ENCODE measurements at regions not wholly inside any gene's neighbourhood (a gene's known extent, or its start where the extent isn't known, plus 50 kb on each side); places are given as distances from the start of the nearest gene placed in this dataset.

DNA sequence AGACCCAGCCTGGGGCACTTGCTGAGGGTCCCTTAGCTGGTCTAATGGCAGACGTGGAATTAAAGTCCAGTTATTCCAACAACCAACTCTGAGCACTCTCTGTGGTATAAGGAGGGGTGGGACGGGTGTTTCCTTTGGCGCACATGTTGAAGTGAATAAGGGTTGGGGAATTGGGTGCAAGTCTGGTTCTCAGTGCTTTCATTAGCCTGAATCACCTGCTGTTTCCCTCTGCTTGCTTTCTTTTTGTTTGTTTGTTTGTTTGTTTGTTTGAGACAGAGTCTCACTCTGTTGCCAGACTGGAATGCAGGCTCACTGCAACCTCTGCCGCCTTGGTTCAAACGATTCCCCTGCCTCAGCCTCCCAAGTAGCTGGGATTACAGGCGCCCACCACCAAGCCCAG lies 110.1 kb downstream of the TNFAIP3 start:
- Histone ChIP-seq H3K4me2 (no peak overlapping the region), H3K4me1 (no peaks in the 10 kb centered on the region), H3K9me3 (no peaks in the 10 kb centered on the region), H3K27ac (no peak overlapping the region), H3K4me3 (no peak overlapping the region)
- ChIA-PET POLR2A (no interaction called here), CTCF (interaction anchor here (0.6 kb wide), 1 partner anchor 269 kb away, joined by 3 read pairs; no protein-coding TSS in a partner anchor)
- WGBS (ENCODE audit: missing lambda C conversion rate): 67% methylated on average over 5 of the region's 6 CpGs
- FAIRE-seq: no peak
- no peak for TF ChIP-seq JUNB (IDR thresholded peaks at IDR 0.05)
- no peak for TF ChIP-seq CBX2 (IDR thresholded peaks at IDR 0.05; ENCODE audit: borderline replicate concordance, low read depth)
- TF ChIP-seq ESRRA (IDR thresholded peaks at IDR 0.05; ENCODE audit: borderline replicate concordance, low read length): no peak
- TF ChIP-seq, protein P1, sequence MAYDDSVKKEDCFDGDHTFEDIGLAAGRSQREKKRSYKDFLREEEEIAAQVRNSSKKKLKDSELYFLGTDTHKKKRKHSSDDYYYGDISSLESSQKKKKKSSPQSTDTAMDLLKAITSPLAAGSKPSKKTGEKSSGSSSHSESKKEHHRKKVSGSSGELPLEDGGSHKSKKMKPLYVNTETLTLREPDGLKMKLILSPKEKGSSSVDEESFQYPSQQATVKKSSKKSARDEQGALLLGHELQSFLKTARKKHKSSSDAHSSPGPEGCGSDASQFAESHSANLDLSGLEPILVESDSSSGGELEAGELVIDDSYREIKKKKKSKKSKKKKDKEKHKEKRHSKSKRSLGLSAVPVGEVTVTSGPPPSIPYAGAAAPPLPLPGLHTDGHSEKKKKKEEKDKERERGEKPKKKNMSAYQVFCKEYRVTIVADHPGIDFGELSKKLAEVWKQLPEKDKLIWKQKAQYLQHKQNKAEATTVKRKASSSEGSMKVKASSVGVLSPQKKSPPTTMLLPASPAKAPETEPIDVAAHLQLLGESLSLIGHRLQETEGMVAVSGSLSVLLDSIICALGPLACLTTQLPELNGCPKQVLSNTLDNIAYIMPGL (CRISPR knock-in tag; IDR thresholded peaks at IDR 0.05; ENCODE audit: borderline replicate concordance): no peak
- TF ChIP-seq MYC (IDR thresholded peaks at IDR 0.05; ENCODE audit: borderline replicate concordance, low read length): no peak
- no peak for TF ChIP-seq TP53 (CRISPR knock-in tag; IDR thresholded peaks at IDR 0.05)
- no peak for TF ChIP-seq SMC3 (IDR thresholded peaks at IDR 0.05)
- no peak for TF ChIP-seq POLR2AphosphoS2 (conservative IDR thresholded peaks at IDR 0.05; ENCODE audit: low read length)
- TF ChIP-seq POLR2A (IDR thresholded peaks at IDR 0.05; ENCODE audit: low read length): no peak
- TF ChIP-seq RCOR1 (IDR thresholded peaks at IDR 0.05; ENCODE audit: low read depth, low read length): no peak
- no peak for TF ChIP-seq RNF2 (IDR thresholded peaks at IDR 0.05; ENCODE audit: borderline replicate concordance, low read depth)
- TF ChIP-seq RARB (CRISPR knock-in tag; IDR thresholded peaks at IDR 0.05): no peak
- no peak for ATAC-seq
- no peak for DNase-seq (ENCODE audit: low read depth in 1 of 2, low spot score in 1 of 2)

DNA sequence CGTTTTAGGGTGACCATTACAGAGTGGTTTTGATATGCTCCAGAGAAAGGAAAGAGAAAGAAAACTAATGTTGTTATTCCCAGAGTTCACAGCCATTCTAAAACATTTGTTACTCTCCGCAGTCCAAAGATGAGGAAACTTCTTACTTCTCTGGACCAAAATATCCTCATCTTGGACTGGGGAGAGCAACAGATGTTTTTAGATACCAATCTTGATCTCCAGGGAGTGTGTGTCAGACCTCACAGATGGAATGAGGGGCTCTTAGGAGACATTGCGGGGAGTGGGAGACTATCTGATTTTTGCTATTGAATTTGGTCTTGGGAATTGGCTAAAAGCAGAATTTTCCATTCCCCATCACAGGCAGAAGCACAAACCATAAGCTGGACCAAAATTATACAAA lies 110.8 kb downstream of the TNFAIP3 start:
- 52% methylated on average over 3 of the region's 3 CpGs for WGBS (ENCODE audit: missing lambda C conversion rate)
- POLR2A ChIA-PET: no interaction called here
- H3K27ac ChIP-seq: no peak overlapping the region
- no peak overlapping the region for H3K4me3 ChIP-seq
- CTCF ChIA-PET: no interaction called here
- no peaks in the 10 kb centered on the region for H3K9me3 ChIP-seq
- ATAC-seq: no peak
- no peak for FAIRE-seq
- no peaks in the 10 kb centered on the region for H3K4me1 ChIP-seq
- H3K4me2 ChIP-seq: no peak overlapping the region
- no peak for DNase-seq (ENCODE audit: low read depth in 1 of 2, low spot score in 1 of 2)
- TF ChIP-seq, protein P2, sequence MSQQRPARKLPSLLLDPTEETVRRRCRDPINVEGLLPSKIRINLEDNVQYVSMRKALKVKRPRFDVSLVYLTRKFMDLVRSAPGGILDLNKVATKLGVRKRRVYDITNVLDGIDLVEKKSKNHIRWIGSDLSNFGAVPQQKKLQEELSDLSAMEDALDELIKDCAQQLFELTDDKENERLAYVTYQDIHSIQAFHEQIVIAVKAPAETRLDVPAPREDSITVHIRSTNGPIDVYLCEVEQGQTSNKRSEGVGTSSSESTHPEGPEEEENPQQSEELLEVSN (IDR thresholded peaks at IDR 0.05; ENCODE audit: borderline replicate concordance, low read depth): no peak
- TF ChIP-seq FOSL2 (IDR thresholded peaks at IDR 0.05) (no peak), FOSL2 (CRISPR knock-in tag; IDR thresholded peaks at IDR 0.05) (no peak), RFX5 (IDR thresholded peaks at IDR 0.05) (no peak), FOXS1 (CRISPR knock-in tag; IDR thresholded peaks at IDR 0.05) (no peak), JUNB (IDR thresholded peaks at IDR 0.05) (no peak), CEBPB (IDR thresholded peaks at IDR 0.05) (no peak), FOSB (CRISPR knock-in tag; IDR thresholded peaks at IDR 0.05) (no peak), CHD2 (IDR thresholded peaks at IDR 0.05; ENCODE audit: low read length, partially characterized antibody) (no peak), EHF (CRISPR knock-in tag; IDR thresholded peaks at IDR 0.05) (no peak), PHF8 (IDR thresholded peaks at IDR 0.05; ENCODE audit: borderline replicate concordance, low read depth) (no peak)
- TF ChIP-seq, protein P3, sequence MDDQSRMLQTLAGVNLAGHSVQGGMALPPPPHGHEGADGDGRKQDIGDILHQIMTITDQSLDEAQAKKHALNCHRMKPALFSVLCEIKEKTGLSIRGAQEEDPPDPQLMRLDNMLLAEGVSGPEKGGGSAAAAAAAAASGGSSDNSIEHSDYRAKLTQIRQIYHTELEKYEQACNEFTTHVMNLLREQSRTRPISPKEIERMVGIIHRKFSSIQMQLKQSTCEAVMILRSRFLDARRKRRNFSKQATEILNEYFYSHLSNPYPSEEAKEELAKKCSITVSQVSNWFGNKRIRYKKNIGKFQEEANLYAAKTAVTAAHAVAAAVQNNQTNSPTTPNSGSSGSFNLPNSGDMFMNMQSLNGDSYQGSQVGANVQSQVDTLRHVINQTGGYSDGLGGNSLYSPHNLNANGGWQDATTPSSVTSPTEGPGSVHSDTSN (IDR thresholded peaks at IDR 0.05): no peak
- TF ChIP-seq, protein P1 (CRISPR knock-in tag; IDR thresholded peaks at IDR 0.05; ENCODE audit: borderline replicate concordance): no peak
- TF ChIP-seq, protein P4, sequence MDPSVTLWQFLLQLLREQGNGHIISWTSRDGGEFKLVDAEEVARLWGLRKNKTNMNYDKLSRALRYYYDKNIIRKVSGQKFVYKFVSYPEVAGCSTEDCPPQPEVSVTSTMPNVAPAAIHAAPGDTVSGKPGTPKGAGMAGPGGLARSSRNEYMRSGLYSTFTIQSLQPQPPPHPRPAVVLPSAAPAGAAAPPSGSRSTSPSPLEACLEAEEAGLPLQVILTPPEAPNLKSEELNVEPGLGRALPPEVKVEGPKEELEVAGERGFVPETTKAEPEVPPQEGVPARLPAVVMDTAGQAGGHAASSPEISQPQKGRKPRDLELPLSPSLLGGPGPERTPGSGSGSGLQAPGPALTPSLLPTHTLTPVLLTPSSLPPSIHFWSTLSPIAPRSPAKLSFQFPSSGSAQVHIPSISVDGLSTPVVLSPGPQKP (IDR thresholded peaks at IDR 0.05; ENCODE audit: low read depth, low read length): no peak
